ENCODE measurements at regions not wholly inside any gene's neighbourhood (a gene's known extent, or its start where the extent isn't known, plus 50 kb on each side); places are given as distances from the start of the nearest gene placed in this dataset.
"Not testable (repeated sequence)": the region's sequence is repeated elsewhere in the genome, so short reads cannot be mapped to it uniquely, and the experiment has no call there.

DNA sequence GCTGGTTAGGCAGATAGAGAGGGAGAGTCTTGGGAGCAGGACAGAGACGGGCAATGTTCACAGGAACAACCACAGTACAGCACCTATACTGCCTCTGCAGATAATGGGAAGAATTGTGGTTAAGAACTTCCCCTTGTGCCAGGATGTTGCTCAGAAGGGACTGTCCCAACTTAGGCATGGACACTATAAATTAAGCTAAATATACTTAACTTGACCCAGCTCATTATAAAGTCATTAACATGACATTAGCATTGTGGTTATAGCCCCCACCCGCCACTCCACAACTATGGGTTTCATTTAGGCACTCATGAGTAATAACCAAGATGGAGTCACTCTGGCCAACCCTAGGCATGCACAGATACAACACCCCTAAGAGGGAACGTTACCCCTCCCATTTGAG lies 310.9 kb upstream of the NRG3 start:
- no peak for DNase-seq (ENCODE audit: low read depth in 1 of 2, low spot score in 1 of 2)

DNA sequence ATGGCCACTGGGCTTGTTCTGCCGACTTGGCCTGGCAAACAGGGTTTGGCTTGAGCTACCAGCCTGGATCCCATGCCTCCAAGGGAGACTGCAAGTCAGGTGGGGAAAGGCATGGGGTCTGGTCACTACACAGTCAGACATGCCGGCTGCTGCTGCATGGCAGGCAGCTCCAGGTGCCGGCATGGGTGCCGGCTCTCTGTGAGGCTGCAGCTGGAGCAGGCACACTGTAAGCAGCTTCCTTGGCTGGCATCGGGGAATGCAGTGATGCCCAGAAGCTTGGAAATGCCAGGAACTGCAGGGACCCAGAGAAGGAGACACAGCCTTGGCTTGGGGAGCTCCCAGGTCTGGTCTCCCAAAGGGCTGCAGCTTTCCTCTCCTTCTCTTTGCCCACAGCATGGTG lies 305.5 kb upstream of the NRG3 start:
- DNase-seq (ENCODE audit: low read depth in 1 of 2, low spot score in 1 of 2), result no peak

GRCh38 chr10:81570349-81570748 lies 304.6 kb upstream of the NRG3 start:
- no peak for DNase-seq (ENCODE audit: low read depth in 1 of 2, low spot score in 1 of 2)

GRCh38 chr10:81570878-81571794 lies 303.9 kb upstream of the NRG3 start:
- no peak for DNase-seq (ENCODE audit: low read depth in 1 of 2, low spot score in 1 of 2)

DNA sequence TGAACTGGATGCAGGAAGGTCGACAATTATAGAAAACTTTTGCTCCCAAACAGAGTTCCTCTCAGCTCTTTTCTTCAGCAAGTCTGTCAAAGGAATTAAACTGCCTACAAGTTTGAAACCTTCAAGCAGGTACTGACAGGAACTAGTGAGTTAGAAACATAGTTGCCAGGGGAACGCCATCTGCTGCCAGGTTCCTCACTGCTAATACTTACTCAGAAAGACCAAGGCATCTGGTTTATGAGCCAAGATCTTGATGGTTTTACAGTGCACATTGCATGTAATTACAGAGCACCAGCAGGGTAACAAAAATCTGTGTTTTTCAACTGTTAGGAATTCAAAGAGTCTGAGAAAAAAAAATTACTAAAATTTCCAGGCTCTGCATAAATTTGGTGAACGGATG lies 300.0 kb upstream of the NRG3 start:
- no peak for DNase-seq (ENCODE audit: low read depth in 1 of 2, low spot score in 1 of 2)

- DNase-seq (ENCODE audit: low read depth in 1 of 2, low spot score in 1 of 2), result no peak
Observed at GRCh38 chr10:81576336-81576735, 298.7 kb upstream of the NRG3 start.

- DNase-seq (ENCODE audit: low read depth in 1 of 2, low spot score in 1 of 2), result no peak
Observed at GRCh38 chr10:81594991-81595390, 280.0 kb upstream of the NRG3 start.

- no peak for DNase-seq (ENCODE audit: low read depth in 1 of 2, low spot score in 1 of 2)
Observed at GRCh38 chr10:81600185-81600584, 274.8 kb upstream of the NRG3 start.

- no peak for DNase-seq (ENCODE audit: low read depth in 1 of 2, low spot score in 1 of 2)
Observed at GRCh38 chr10:81603106-81603620, 271.8 kb upstream of the NRG3 start.

DNA sequence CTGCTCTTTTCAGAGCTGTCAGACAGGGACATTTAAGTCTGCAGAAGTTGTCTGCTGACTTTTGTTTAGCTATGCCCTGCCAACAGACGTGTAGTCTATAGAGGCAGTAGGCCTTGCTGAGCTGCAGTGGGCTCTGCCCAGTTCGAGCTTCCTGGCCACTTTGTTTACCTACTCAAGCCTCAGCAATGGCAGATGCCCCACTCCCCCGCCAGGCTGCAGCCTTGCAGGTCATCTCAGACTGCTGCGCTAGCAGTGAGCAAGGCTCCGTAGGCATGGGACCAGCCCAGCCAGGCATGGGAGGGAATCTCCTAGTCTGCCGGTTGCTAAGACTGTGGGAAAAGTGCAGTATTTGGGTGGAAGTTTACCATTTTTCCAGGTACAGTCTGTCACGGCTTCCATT lies 230.5 kb upstream of the NRG3 start:
- DNase-seq (ENCODE audit: low read depth in 1 of 2, low spot score in 1 of 2), result not testable (repeated sequence)

DNA sequence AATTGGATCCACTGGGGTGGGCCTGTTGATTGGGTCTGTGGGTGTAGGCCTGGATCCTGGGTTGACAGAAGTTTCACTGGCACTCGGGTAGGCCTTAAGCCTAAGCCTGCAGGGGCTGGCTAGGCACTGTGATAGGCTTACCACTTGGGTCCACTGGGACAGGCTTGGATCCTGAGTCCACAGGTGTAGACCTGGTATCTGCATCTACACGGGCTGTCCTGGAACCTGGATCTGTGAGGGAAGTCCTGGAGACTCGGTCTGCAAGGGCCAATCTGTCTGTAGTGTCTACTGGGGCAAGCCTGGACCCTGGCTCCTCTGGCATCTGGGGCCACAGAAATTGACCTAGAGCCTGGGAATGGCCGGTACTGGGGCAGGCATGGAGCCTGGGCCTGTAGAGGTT lies 219.0 kb upstream of the NRG3 start:
- no peak for DNase-seq (ENCODE audit: low read depth in 1 of 2, low spot score in 1 of 2)

GRCh38 chr10:81662837-81663236 lies 212.2 kb upstream of the NRG3 start:
- DNase-seq (ENCODE audit: low read depth in 1 of 2, low spot score in 1 of 2), result no peak

DNA sequence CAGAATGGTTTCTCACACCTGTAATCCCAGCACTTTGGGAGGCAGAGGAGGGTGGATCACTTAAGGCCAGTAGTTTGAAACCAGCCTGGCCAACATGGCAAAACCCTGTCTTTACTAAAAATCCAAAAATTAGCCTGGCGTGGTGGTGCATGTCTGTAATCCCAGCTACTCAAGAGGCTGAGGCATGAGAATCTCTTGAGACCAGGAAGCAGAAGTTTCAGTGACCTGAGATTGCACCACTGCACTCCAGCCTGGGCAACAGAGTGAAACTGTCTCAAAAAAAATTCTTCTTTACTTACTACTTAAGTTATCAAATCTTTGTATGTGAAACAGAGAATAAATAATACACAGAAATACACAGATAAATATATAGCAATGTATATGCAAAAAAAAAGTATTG lies 210.2 kb upstream of the NRG3 start:
- DNase-seq (ENCODE audit: low read depth in 1 of 2, low spot score in 1 of 2), result not testable (repeated sequence)

DNA sequence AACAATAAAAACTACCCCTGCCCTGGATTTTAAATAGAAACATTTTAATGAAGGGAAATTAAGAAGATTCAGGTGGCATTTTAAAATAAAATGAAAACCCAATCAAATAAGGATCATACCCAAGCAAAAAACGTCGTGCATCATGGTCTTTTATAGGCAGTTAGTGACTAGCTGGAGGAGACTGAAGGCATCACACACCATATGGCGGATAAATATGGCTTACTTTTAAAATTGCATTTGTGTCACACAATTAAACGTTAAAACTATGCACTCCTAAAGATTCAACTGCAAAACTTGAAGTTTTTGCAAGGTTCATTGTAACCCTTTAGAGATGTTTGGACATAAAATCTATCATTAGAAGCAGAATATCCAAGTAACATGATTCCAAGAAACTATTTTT lies 200.1 kb upstream of the NRG3 start:
- no peak for DNase-seq (ENCODE audit: low read depth in 1 of 2, low spot score in 1 of 2)

DNA sequence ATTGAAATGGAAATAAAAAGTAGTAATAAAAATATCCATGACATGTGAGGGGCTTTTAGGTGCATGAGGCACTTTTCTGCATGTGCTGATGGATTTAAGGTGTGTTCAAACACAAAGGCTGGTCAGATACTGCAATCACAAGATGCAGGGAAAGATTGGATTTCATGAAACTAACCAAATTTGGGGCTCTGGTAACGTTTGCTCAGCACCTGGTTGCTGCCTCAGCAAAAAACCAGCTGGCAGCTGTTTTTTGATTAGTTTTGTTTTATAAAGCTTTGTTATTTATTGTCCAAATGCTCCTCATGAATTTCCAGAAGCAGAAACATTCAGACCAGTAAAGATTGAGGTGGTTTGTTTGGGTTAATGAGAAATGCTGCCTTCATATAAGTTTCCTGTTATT lies 195.7 kb upstream of the NRG3 start:
- no peak for DNase-seq (ENCODE audit: low read depth in 1 of 2, low spot score in 1 of 2)

GRCh38 chr10:81680359-81680758 lies 194.6 kb upstream of the NRG3 start:
- DNase-seq (ENCODE audit: low read depth in 1 of 2, low spot score in 1 of 2), result no peak

GRCh38 chr10:81688459-81688858 lies 186.5 kb upstream of the NRG3 start:
- DNase-seq (ENCODE audit: low read depth in 1 of 2, low spot score in 1 of 2), result no peak

DNA sequence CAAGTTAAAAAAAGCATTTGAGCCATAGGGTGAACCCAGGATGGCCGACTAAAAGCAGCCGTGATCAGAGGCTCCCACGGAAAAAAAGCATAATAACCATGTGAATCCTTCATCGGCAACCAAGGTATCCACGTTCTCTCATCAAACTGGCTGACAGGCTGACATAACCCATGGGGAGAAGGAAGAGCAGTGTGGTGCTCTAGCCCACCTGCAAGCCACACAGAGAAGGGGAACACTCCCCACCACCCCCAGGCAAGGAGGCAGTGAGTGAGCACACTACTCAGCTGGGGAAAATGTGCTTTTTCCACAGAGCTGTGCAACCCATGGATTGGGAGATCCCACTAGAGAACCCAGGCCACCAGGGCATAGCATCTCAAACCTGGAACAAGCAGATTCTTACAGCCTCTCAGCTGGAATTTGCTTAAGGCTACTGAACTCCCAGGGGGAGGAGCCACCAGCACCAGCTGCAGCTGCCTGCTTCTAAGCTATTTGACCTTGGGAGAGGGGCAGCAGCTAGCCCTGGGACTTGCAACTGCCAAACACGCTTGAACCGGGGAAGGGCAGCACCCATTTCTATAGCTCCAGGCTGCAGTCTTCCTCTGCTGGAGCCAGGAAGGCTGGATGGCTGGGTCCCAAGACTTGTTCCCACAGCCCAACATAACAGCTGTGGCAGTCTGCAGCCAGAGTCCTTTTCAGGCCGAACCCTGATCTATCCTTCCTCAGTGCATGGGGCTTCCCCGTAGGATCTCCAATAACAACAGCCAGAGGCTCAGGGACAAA lies 178.2 kb upstream of the NRG3 start:
- no peak for DNase-seq (ENCODE audit: low read depth in 1 of 2, low spot score in 1 of 2)

DNA sequence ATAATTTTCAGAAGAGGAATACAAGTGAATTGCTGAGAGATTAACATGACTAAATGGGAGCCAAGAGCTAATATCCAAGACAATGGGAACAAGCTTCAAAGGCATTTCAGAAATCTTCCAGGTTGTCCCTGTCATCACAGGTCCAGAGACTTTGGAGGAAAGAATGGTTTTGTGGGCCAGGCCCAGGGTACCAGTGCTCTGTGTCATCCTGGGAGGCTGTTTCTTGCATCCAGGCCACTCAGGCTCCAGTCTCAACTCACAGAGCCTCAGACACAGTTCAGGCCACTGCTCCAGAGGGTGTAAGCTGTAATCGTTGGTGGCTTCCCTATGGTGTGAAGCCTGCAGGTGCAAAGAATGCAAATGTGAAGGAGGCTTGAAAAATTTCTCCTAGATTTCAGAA lies 170.4 kb upstream of the NRG3 start:
- no peak for DNase-seq (ENCODE audit: low read depth in 1 of 2, low spot score in 1 of 2)

GRCh38 chr10:81708416-81708815 lies 166.6 kb upstream of the NRG3 start:
- no peak for DNase-seq (ENCODE audit: low read depth in 1 of 2, low spot score in 1 of 2)

DNA sequence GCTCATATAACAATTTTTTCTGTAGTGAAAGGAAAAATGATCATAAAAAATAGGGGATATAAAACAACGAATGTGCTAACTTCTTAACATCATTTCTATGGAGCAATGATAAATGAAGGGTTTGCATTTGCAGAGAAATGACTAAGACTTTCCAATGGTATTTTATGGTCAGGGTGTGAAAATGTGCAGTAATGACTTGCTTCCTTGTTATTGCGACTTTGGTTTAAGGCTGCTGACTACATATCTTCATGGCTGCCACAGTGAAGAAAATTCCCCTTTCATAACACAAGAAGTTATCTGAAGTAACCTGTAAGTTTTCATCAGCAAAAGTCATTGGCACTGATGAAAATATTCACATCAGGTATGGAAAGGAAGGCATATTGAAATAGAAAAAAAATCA lies 166.1 kb upstream of the NRG3 start:
- DNase-seq (ENCODE audit: low read depth in 1 of 2, low spot score in 1 of 2), result no peak

DNA sequence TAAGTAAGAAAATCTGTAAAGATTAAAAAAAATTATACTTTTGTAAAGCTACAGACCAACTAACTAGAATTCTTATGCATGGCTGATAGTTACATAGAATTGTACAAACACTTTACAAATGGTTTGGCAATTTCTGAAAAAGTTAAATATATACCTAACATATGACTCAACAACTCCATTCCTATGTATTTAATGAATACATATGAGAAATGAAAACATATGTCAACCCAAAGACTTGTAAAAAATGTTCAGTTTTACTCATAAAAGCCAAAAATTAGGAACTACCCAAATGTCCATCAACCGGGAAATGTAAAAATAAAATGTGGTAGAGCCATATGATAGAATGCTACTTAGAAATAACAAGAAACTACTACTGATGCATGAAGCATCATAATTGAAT lies 152.6 kb upstream of the NRG3 start:
- no peak for DNase-seq (ENCODE audit: low read depth in 1 of 2, low spot score in 1 of 2)

Measured in stimulated activated CD4-positive, alpha-beta T cell treated with anti-CD3 and anti-CD28 coated beads, Interleukin-15, amount 100 ng/mL, for 1 hour (primary cell).